WERI-Rb-1 (cell line): ENCODE measurements at regions not wholly inside any gene's neighbourhood (a gene's known extent, or its start where the extent isn't known, plus 50 kb on each side); places are given as distances from the start of the nearest gene placed in this dataset.

Experiments
- DNase-seq: peaks from one replicate; pipeline ENCODE4 v3.0.0-alpha.2; 2020
- H3K27ac ChIP-seq: fragments of 250-450 bp; sonication (Bioruptor Pico); 2 replicates; pipeline ENCODE4 v1.5.1; 2020; ENCODE audit warnings: mild to moderate bottlenecking, moderate library complexity
- H3K27me3 ChIP-seq: fragments of 250-450 bp; sonication (Bioruptor Pico); 2 replicates; pipeline ENCODE4 v1.5.1; 2021; ENCODE audit warnings: mild to moderate bottlenecking, low read depth, moderate library complexity; ENCODE audit not compliant: insufficient read depth, severe bottlenecking
- H3K36me3 ChIP-seq: fragments of 250-450 bp; sonication (Bioruptor Pico); 2 replicates; pipeline ENCODE4 v1.5.1; 2020; ENCODE audit warnings: mild to moderate bottlenecking, moderate library complexity
- H3K4me3 ChIP-seq: 2 replicates; pipeline ENCODE4 v1.5.1; 2011; ENCODE audit warnings: low read depth, mild to moderate bottlenecking, control low read depth, low read length
- H3K9me3 ChIP-seq: fragments of 250-450 bp; sonication (Bioruptor Pico); 2 replicates; pipeline ENCODE4 v1.5.1; 2021; ENCODE audit warnings: mild to moderate bottlenecking, moderate library complexity; ENCODE audit not compliant: severe bottlenecking
- TF ChIP-seq, protein P1 (sequence below): IDR thresholded peaks from 2 replicates; pipeline ENCODE4 v1.5.1; 2011; ENCODE audit warnings: low read depth, mild to moderate bottlenecking, control low read depth, inconsistent platforms, low read length

DNA sequence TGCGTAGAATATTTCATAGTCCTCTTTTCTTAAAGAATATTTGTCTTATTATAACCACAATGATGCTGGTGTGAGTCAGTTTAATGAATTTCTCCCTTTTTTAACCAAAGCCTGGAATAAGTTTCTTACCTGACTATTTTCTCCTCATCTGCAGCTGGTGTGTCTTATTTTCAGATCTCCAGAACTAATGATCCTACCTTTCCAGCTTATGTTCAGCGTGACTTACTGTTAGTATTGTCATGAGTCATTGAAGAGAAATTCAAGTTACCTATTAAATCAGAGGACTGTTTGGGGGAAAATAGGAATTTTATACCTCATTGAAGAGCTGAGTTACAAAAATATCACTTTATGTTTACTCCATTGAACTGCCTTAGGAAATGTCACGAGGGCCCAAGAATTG lies 482.1 kb downstream of the RWDD3 start:
- H3K4me3 ChIP-seq: no peak overlapping the region
- no peaks in the 10 kb centered on the region for H3K27me3 ChIP-seq
- no peaks in the 10 kb centered on the region for H3K36me3 ChIP-seq
- H3K27ac ChIP-seq: no peak overlapping the region
- TF ChIP-seq, protein P1, sequence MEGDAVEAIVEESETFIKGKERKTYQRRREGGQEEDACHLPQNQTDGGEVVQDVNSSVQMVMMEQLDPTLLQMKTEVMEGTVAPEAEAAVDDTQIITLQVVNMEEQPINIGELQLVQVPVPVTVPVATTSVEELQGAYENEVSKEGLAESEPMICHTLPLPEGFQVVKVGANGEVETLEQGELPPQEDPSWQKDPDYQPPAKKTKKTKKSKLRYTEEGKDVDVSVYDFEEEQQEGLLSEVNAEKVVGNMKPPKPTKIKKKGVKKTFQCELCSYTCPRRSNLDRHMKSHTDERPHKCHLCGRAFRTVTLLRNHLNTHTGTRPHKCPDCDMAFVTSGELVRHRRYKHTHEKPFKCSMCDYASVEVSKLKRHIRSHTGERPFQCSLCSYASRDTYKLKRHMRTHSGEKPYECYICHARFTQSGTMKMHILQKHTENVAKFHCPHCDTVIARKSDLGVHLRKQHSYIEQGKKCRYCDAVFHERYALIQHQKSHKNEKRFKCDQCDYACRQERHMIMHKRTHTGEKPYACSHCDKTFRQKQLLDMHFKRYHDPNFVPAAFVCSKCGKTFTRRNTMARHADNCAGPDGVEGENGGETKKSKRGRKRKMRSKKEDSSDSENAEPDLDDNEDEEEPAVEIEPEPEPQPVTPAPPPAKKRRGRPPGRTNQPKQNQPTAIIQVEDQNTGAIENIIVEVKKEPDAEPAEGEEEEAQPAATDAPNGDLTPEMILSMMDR: no peak
- no peak for DNase-seq
- no peaks in the 10 kb centered on the region for H3K9me3 ChIP-seq

- H3K4me3 ChIP-seq: no peak overlapping the region
- DNase-seq: no peak
- no peaks in the 10 kb centered on the region for H3K9me3 ChIP-seq
- TF ChIP-seq, protein P1: no peak
- H3K27me3 ChIP-seq: no peaks in the 10 kb centered on the region
- H3K36me3 ChIP-seq: no peaks in the 10 kb centered on the region
- H3K27ac ChIP-seq: no peak overlapping the region
Observed at GRCh38 chr1:95716550-95716949, 482.5 kb downstream of the RWDD3 start.

- DNase-seq: no peak
Observed at GRCh38 chr1:95723346-95723745, 489.3 kb downstream of the RWDD3 start.

DNA sequence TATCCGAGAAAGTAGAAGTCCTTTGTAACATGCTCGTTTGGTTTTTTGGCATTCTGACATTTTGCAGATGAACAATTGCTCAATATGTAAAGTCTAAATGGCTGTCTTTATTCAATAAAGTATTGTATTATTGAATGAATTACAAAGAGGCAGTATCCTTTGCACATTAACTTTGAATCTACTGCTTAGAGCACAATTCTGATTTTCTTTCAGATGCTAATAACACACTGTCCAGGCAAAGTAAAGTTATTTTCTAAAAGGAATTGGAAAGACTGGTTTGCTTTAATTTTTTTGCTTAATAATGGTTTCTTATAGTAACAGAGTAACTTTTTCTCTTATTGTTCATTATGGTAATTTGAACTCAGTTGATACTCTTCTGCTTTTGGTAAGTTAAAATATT lies 494.8 kb downstream of the RWDD3 start:
- Histone ChIP-seq H3K27me3 (no peaks in the 10 kb centered on the region), H3K36me3 (no peaks in the 10 kb centered on the region), H3K9me3 (no peaks in the 10 kb centered on the region), H3K4me3 (no peak overlapping the region), H3K27ac (no peak overlapping the region)
- TF ChIP-seq, protein P1: no peak
- no peak for DNase-seq

More at GRCh38 chr1:95723346-95723745, 489.3 kb downstream of the RWDD3 start:
- H3K9me3 ChIP-seq: no peaks in the 10 kb centered on the region
- no peaks in the 10 kb centered on the region for H3K36me3 ChIP-seq
- TF ChIP-seq, protein P1: no peak
- H3K27me3 ChIP-seq: no peaks in the 10 kb centered on the region
- no peak overlapping the region for H3K4me3 ChIP-seq
- no peak overlapping the region for H3K27ac ChIP-seq

DNA sequence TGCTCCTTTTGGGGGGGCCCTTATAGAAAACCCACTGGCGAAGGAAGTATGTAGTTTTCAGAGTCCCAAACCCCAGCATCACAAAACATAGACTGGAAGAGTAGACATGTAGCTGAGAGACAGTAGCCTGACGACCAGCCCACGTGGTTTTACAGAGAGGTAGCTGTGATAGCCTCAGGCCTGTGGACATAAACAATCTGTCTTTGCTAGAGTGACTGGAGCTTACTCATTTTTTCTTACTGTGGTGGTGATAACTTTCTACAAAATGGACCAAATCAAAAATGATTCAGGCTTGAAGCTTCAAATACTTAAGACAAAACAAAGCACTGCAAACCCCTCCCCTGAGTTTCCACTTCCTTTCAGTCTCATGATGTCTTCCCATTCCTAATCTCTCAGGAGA lies 497.0 kb downstream of the RWDD3 start:
- TF ChIP-seq, protein P1: no peak
- Histone ChIP-seq H3K27me3 (no peaks in the 10 kb centered on the region), H3K36me3 (no peaks in the 10 kb centered on the region), H3K4me3 (no peak overlapping the region), H3K9me3 (no peaks in the 10 kb centered on the region), H3K27ac (no peak overlapping the region)
- DNase-seq: no peak

DNA sequence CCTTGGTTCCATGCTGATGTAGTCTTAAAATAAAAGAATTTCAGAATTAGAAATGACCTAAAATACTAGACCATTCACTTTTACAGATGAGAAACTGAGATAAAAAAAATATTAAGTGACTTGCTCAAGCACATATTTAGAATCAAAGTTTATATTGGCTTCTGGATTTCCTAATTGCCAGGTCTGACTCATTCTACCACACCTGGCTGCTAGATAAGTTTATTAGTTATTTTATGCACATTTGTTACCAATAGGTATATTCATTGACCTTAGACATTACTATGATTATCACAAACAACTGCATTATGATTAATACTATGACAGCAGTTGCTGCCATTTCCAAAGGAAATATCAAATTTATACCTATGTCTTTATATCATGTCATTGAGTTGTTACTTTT lies 497.5 kb downstream of the RWDD3 start:
- Histone ChIP-seq H3K36me3 (no peaks in the 10 kb centered on the region), H3K27ac (no peak overlapping the region), H3K4me3 (no peak overlapping the region), H3K27me3 (no peaks in the 10 kb centered on the region), H3K9me3 (no peaks in the 10 kb centered on the region)
- no peak for DNase-seq
- TF ChIP-seq, protein P1: no peak
